Epidermal melanocyte (primary cell): ENCODE measurements at regions not wholly inside any gene's neighbourhood (a gene's known extent, or its start where the extent isn't known, plus 50 kb on each side); places are given as distances from the start of the nearest gene placed in this dataset.
"Not testable (repeated sequence)": the region's sequence is repeated elsewhere in the genome, so short reads cannot be mapped to it uniquely, and the experiment has no call there.

Experiments used
- DNase-seq: peaks from one replicate; pipeline ENCODE4 v3.0.0; 2011; ENCODE audit warnings: low spot score; ENCODE audit not compliant: insufficient read length

GRCh38 chr5:77871016-77871415 lies 94.9 kb upstream of the TBCA start:
- DNase-seq: no peak

DNA sequence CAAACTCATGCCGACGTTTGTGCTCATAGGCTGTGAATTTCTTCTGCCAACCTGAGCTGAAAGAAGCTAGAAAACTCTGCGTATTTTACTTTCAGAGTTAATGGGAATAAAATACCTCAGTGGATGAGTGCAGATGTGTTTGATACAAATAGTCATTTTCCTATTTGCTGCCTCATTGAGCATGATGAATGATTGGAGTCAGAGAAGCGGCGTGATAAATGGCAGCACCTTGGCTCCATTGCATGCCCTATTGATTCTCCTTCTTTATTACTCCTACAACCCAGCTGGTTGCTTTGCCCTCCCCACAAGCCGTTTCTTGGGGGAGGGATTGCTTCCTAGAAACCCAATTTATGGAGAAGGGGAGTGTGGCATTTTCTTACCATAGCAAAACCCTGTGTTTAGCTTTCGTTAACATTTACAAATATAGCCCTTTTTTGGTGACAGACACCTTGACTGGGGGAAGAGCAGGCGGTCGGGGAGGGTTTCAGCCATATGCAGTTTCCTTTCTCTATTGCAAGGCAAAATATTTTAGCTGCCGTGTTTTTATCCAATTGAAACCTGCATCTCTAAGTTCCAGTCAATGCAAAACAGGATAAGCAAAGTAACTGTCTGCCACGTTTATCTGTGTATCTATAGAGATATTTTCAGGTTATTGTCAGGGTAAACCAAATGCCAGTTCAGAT lies 93.1 kb upstream of the TBCA start:
- DNase-seq: no peak

- DNase-seq: no peak
Observed at GRCh38 chr5:77867914-77868313, 91.8 kb upstream of the TBCA start.

DNA sequence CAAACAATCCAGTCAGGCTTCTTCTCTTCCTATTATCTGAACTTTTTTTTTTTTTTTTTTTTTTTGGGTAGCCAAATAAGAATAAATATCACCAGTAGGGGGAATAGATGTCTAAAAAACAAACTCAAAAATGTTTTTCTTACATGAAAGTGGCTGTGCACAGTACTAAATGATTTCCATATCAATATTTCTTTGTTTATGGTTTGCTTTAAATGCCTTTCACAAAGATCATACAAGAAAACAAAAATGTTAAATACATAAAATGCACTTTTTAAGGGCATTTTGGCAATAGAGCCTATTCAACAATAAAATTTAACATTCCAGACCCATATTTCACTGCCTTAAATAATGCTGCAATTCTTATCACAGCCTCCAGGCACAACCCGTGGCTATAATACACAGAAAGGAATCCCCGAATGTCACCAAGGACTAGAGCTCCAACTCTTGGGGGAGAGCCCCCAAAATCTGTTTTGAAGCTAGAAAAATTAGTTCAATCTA lies 91.1 kb upstream of the TBCA start:
- DNase-seq: no peak

DNA sequence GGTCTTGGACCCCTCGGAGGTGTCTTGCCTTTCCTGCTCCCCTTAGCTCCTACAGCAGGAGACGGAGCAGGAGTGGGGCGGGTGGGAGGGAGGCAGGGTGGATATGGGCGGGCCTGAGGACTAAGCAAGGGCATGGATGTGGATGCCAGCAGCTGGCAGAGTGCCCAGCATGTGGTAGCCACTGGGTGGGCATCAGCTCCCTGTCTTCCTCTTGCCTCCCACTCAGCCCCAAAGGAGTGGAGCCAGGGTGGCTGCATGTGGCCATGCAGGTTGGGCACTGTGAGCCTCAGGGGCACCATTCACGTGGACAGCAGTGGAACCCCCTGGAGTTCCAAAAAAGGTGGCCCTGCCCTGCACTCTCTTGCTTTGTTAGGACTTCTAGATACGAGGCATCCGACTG lies 90.1 kb upstream of the TBCA start:
- no peak for DNase-seq

GRCh38 chr5:77864997-77865396 lies 88.9 kb upstream of the TBCA start:
- no peak for DNase-seq

GRCh38 chr5:77863181-77863580 lies 87.0 kb upstream of the TBCA start:
- DNase-seq: no peak

DNA sequence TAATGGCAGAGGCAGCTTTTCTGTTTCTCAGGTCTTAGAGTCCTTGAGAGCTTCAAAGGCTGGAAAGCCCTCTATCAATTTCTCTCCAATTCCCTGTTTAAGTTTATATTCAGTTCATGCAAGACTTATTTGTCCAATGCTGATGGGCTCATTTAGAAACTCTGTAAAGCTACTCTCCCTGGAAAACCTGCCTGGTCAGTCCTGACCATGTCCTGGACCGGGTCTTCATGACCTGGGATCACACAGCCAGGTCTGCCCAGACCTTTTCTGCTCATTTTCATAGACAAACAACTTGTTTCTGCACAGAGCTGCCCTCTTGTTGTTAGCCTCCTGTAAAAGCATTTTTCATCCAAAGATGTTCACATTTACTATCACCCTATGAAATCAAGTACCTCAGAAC lies 85.4 kb upstream of the TBCA start:
- no peak for DNase-seq

DNA sequence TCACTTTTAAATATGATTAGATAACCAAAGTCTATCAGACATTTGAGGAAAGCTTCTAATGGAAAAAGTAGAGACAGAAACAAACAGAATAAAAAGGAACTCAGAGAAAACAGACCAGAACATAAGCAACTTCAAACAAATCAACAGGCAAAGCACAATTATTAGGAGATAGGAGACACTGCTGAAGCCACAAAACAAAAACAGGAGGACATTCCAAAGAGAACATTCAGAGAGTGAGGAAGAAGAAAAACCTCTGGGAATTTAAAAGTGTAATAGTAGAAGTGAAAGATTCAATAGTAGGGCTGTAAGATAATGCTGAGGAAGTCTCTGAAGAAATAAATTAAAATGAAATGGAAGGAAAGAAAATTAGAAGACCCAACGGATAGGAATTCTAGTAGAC lies 83.2 kb upstream of the TBCA start:
- no peak for DNase-seq

DNA sequence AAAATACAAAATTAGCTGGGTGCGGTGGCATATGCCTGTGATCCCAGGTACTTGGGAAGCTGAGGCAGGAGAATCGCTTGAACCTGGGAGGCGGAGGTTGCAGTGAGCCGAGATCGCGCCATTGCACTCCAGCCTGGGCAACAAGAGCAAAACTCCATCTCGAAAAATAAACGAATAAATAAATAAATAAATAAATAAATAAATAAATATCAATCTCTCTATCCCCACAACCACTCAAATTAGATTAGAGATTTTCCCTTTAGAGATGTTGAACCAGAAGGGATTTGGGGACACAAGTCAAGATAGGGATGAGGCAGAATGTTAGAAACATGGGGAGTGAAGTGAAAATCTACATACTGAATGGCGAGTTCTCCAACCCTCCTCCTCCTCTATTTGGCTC lies 82.5 kb upstream of the TBCA start:
- DNase-seq: not testable (repeated sequence)

GRCh38 chr5:77855369-77855768 lies 79.2 kb upstream of the TBCA start:
- no peak for DNase-seq

DNA sequence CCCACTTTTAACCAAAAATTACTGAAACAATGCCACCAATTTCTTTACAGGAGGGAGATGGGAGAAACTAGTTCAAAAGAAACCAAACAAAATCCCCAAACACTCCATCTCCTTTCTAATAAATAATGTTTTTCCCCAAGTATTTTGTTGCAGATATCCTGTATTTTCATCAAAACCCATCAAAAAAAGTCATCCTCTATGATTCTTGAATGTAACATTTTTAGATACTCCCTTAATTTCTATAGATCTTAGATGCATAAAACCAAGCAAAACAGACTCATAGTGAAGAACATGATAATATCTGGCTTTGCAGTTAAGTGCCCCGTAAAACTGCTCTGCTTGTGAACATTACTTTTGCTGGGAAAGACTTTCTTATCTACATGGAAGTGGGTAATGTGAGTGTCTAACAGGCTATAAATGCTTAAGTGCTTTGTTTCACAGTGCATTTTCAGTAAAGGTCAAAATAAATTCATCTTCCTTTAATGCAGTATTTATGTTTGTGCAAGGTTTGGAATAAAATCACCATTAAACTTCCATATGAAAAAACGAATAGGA lies 77.3 kb upstream of the TBCA start:
- no peak for DNase-seq

DNA sequence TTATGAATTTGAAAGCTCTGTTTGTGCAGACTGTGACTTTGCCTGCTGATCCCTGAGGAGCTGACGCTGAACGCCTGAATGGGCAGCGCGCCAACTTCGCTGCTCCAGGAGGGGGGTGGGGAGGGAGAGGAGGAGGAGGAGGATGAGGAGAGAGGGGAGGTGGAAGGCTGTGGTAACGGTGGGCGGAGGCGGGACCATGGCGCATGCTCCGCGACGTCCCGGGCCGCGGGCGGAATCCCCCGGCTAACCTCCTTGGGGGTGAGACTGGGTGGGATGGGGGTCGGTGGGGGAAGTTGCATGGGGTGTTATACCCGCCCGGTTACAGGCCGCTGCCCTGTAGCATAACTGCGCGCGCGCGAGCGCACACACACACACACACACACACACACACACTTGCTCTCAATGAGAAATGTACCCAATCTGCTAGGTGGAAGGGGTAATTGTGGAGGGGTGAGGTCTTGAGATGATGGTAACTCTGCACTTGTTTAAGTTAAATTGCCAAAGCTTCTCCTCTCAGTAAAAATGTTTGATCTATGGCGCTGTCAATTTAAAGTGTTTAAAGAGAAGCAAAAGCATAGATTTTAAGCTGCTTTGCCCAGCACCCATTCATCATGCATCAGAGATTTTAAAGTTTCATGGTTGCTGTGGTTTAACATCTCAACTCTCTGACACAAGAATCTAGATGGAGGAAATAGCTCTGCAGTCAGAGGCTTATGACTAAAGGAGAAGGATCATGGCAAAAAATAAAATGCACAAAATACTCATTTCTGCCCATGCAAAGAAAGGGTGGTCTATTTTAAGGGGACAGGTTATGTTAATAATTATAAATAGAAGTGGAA lies 76.6 kb upstream of the TBCA start:
- DNase-seq: peak; percentile 45

DNA sequence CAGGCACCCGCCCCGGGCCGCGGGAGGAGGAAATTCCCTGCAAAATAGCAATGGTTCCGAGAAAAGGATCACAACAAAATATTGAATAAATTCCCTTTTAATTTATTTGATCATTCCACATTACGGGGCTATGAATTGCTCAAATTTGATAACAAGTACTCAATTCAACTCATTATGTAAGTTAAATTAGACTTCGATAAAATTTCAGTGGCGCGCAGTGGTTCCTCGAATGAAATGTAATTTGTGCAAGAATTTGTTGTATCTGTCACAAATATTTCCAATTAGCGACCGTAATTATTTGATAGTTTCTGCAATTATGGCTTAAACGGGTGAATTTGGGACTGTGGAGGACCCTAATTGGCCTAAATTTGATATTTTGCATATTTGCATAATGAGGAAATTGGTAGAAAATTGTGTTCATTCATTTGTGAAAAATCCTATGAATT lies 76.0 kb upstream of the TBCA start:
- no peak for DNase-seq

DNA sequence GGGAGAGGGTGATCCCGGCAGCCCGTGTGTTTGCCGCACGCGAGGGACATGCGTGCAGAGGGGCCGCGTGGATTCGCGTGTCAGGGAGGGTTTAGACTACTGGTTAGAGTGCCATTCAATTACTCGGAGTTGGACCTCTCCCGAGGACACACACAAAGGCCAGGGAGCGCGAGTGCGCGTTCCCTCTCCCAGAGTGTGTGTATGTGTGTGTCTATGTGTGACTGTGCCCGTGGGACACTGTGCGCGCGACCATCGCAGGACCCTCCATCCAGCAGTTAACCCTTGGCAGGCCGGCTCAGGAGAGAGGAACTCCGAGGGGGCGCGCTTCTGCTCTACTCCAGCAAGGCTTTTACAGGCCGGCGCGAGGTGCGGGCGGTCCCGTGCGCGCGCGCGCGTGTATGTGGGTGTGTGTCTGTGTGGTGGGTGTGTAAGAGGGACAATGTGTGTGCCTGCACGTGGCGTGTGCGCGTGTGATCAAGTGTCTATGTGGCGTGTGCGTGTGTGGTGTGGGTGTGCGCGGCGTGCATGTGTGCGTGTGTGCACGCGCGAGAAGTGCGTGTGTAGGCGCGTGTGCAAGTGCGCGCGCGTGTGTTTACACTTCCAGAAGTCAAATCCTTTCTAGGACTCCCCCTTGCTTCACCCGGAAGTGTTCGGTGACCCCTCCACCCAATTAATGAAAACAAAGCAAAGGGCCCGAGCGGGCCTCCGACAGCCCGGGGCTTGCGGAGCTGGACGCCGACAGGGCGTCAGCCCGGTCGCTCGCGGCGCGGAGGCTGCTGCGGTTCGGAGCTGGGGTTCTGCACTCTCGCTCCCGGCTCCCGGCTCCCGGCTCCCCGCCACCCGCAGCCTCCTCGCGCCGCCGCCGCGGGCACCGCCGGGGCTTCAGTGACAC lies 75.3 kb upstream of the TBCA start:
- DNase-seq: peak; percentile 55

- no peak for DNase-seq
Observed at GRCh38 chr5:77850536-77851175, 74.5 kb upstream of the TBCA start.

- DNase-seq: no peak
Observed at GRCh38 chr5:77849308-77849900, 73.3 kb upstream of the TBCA start.

DNA sequence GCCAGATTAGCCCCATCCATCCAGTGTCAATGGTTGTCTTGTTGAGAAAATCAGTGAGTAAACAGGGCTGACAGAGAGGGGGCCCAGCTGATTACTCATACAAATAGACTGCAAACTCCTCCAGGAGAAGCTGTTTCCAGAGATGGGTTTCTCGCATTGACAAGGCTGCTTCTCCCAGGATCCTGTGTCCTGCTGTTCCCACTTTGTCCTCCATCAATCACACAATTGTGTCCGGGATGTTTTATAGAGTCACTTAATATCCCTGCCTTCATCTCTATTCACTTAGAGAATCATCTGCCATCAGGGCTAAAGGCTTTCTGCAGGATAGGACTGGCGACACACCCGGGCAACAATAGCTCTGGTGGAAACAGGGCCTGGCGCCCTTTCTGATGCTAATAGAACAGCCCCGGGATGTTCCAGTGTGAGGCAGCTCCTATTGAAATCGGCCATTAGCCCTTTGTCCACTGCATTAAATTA lies 71.7 kb upstream of the TBCA start:
- DNase-seq: no peak

- DNase-seq: no peak
Observed at GRCh38 chr5:77847129-77847460, 71.0 kb upstream of the TBCA start.

DNA sequence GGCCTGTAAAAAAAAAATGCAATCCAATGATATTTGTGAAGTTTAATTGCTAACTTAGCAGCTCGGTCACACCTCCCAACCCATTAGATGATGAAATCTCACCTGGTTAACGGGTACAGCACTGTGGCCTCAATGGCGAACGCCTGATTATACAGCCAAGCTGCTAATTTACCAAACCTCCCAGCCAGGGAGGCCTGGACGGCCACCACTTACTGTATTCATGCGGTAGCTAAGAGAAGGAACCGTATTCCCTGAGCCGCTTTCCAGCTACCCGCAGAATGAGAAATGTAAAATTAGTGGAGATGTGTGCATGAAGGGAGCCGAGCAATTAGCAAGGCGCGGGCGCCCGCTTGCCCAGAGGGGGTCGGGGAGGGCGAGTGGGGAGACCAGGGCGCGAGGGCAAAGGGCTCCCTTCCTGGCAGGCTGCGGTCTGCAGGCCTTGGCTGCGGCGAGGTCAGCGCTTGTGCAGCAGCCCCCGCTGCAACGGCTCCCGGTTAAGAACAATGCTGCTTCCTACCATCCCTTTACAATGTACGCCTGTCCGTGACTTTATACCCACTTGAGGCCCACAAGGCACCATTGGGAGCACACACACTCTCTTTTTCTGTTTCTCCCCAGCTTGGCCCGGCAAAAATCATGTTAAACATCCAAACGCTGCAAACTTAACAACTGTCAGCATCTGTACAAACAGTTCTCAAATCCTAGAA lies 70.4 kb upstream of the TBCA start:
- no peak for DNase-seq
